ENCODE measurements at regions not wholly inside any gene's neighbourhood (a gene's known extent, or its start where the extent isn't known, plus 50 kb on each side); places are given as distances from the start of the nearest gene placed in this dataset.

DNA sequence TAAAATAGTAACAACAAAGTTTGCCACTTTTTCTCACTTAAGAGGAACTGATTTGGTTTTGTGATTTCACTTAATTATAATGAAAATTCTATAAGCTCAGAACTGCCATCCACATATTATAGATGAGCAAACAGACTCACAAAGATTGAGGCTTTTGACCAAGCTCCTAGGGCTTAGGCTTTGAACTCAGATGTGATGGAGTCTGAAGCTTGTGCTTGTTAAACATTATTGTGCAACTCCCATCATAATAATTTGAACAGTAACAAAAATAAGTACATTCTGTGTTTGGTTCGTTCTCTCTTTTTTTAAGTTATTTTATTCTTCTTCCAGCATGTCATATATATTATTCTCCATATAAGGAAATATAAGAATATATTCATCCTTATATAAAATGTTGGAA lies 403.4 kb downstream of the PTPRC start:
- Histone ChIP-seq H3K36me3 (ENCODE audit: control insufficient read depth, insufficient read depth, low read length) (no peaks in the 10 kb centered on the region), H3K27ac (ENCODE audit: low read length) (no peak overlapping the region), H3K4me1 (ENCODE audit: control insufficient read depth, insufficient read depth, low read length) (no peaks in the 10 kb centered on the region), H3K27me3 (ENCODE audit: control insufficient read depth, insufficient read depth, low read length) (no peaks in the 10 kb centered on the region), H3K9me3 (ENCODE audit: control insufficient read depth, insufficient read depth, low read depth, low read length) (no peaks in the 10 kb centered on the region), H3K4me3 (ENCODE audit: low read depth in 2 of 2, low read length in 2 of 2) (no peak overlapping the region)
- ATAC-seq (no peak), DNase-seq (ENCODE audit: low read depth, low spot score) (no peak)
- CTCF ChIA-PET = no interaction called here
- intact Hi-C loops (cut with micrococcal nuclease; ENCODE audit: unreplicated experiment) (no loop called here), in situ Hi-C loops (cut with HindIII; ENCODE audit: low pct_unique_long_range_greater_than_20kb, low sequenced_read_pairs) (no loop called here)
- TF ChIP-seq POLR2AphosphoS5 (IDR thresholded peaks at IDR 0.05; ENCODE audit: low read depth, low read length) (no peak), TCF7L2 (IDR thresholded peaks at IDR 0.05; ENCODE audit: low read depth, low read length) (no peak), SIN3A (IDR thresholded peaks at IDR 0.05; ENCODE audit: borderline replicate concordance, insufficient read depth, low read depth, low read length) (no peak), CTCF (IDR thresholded peaks at IDR 0.05) (no peak), REST (IDR thresholded peaks at IDR 0.05; ENCODE audit: insufficient read depth in 1 of 2, low read depth in 2 of 2, low read length in 1 of 2) (no peak)
- POLR2A ChIA-PET = no interaction called here
- no TSS peak for BruUV-seq (replicated peaks)

GRCh38 chr1:199044191-199044590 lies 405.4 kb downstream of the PTPRC start:
- in situ Hi-C loops (cut with HindIII; ENCODE audit: low pct_unique_long_range_greater_than_20kb, low sequenced_read_pairs) = no loop called here
- no peak overlapping the region for H3K27ac ChIP-seq (ENCODE audit: low read length)
- H3K4me1 ChIP-seq (ENCODE audit: control insufficient read depth, insufficient read depth, low read length) = no peaks in the 10 kb centered on the region
- H3K36me3 ChIP-seq (ENCODE audit: control insufficient read depth, insufficient read depth, low read length) = no peaks in the 10 kb centered on the region
- POLR2A ChIA-PET = no interaction called here
- H3K9me3 ChIP-seq (ENCODE audit: control insufficient read depth, insufficient read depth, low read depth, low read length) = no peaks in the 10 kb centered on the region
- no peaks in the 10 kb centered on the region for H3K27me3 ChIP-seq (ENCODE audit: control insufficient read depth, insufficient read depth, low read length)
- no TSS peak for BruUV-seq (replicated peaks)
- CTCF ChIA-PET = no interaction called here
- intact Hi-C loops (cut with micrococcal nuclease; ENCODE audit: unreplicated experiment) = no loop called here
- ATAC-seq (no peak), DNase-seq (ENCODE audit: low read depth, low spot score) (no peak)
- no peak overlapping the region for H3K4me3 ChIP-seq (ENCODE audit: low read depth in 2 of 2, low read length in 2 of 2)
- no peak for TF ChIP-seq CTCF (IDR thresholded peaks at IDR 0.05)
- no peak for TF ChIP-seq POLR2AphosphoS5 (IDR thresholded peaks at IDR 0.05; ENCODE audit: low read depth, low read length)
- no peak for TF ChIP-seq REST (IDR thresholded peaks at IDR 0.05; ENCODE audit: insufficient read depth in 1 of 2, low read depth in 2 of 2, low read length in 1 of 2)
- TF ChIP-seq TCF7L2 (IDR thresholded peaks at IDR 0.05; ENCODE audit: low read depth, low read length) = no peak
- no peak for TF ChIP-seq SIN3A (IDR thresholded peaks at IDR 0.05; ENCODE audit: borderline replicate concordance, insufficient read depth, low read depth, low read length)
